HG03460 (cell line): ENCODE measurements at regions not wholly inside any gene's neighbourhood (a gene's known extent, or its start where the extent isn't known, plus 50 kb on each side); places are given as distances from the start of the nearest gene placed in this dataset.

Experiments
- ATAC-seq: cut with Tn5 transposase; IDR thresholded peaks from one replicate; pipeline ENCODE4 v1.9.1; 2021; ENCODE audit not compliant: unreplicated experiment

DNA sequence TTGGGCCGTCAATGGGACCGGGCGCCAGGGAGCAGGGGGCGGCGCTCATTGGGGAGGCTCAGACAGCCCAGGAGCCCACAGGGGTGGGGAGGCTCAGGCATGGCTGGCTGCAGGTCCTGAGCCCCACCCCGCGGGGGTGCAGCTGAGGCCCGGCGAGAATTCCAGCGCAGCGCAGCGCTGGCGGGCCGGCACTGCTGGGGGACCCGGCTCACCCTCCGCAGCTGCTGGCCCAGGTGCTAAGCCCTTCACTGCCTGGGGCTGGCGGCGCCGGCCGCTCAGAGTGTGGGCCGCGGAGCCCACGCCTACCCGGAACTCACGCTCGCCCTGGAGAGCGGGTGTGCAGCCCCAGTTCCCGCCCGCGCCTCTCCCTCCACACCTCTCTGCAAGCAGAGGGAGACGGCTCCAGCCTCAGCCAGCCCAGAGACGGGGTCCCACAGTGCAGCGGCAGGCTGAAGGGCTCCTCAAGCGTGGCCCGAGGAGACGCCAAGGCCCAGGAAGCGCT is 1227.4 kb downstream of the PCDH17 start:
- no peak for ATAC-seq

DNA sequence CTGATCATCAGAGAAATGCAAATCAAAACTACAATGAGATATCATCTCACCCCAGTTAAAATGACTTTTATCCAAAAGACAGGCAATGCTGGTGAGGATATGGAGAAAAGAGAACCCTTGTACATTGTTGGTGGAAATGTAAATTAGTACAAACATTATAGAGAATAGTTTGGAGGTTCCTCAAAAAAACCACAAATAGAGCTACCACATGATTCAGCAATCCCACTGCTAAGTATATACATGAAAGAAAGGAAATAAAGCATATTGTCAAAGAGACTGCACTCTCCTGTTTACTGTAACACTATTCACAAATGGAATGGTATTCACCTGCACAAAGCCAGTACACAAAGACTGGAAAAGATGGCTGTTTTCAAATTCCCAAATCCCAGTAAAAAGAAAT is 1233.7 kb downstream of the PCDH17 start:
- no peak for ATAC-seq

DNA sequence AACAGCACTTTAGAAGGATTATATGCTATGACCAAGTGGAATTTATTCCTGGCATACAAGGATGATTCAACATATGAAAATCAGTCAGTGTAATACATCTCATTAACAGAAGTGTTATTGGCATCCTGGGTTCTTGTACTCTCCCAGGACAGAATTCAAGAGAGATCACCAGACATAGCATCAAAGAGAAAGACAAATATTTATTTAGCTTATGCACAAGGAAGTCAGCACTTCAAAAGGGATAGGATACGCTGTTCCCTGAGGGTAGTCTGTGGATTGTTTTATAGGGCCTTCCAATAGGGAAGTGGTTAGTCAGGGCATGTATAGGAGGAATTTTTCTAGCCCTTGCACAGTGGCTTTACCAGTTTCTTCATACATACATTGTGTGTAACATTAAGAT is 1238.0 kb downstream of the PCDH17 start:
- no peak for ATAC-seq

DNA sequence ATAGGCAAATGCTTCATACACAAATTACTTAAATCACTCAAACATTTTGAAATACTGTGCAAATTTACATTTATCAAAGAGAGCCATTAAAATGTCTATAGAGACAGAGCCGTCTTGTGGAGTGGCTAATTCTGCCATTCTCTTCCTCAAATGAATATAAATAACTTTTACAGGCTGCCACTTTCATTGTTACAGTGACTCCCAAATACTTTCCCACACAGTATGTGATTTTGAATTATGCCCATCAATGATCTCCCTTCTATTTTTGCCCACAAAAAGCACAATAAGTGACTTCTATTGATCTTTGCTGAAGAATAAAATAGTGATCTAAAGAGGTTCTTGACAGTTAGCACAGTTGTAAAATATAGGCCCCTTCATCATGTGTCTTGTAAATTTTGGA is 1244.9 kb downstream of the PCDH17 start:
- ATAC-seq: no peak

DNA sequence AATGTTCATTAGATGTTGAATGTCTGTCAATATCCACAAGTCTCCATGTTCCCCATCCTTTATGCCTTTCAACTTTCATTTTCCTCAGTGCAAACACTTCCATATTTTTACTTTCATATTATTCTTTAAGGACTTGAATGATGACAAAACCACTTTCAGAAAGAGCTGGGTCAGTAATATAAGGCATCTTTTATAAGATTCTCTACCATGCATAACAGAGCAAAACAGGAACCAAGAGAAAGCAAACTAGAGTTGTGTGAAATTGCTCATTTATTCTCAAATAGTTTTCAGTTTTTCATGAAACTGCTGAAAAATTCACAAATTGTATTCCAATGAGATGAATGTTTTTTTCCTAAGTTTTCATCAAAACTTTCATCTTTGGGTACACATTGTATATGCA is 1247.6 kb downstream of the PCDH17 start:
- ATAC-seq: no peak

- ATAC-seq: no peak
Measured at GRCh38 chr13:58882516-58882915, 1251.0 kb downstream of the PCDH17 start.

GRCh38 chr13:58883405-58883804 is 1251.9 kb downstream of the PCDH17 start:
- ATAC-seq: no peak

DNA sequence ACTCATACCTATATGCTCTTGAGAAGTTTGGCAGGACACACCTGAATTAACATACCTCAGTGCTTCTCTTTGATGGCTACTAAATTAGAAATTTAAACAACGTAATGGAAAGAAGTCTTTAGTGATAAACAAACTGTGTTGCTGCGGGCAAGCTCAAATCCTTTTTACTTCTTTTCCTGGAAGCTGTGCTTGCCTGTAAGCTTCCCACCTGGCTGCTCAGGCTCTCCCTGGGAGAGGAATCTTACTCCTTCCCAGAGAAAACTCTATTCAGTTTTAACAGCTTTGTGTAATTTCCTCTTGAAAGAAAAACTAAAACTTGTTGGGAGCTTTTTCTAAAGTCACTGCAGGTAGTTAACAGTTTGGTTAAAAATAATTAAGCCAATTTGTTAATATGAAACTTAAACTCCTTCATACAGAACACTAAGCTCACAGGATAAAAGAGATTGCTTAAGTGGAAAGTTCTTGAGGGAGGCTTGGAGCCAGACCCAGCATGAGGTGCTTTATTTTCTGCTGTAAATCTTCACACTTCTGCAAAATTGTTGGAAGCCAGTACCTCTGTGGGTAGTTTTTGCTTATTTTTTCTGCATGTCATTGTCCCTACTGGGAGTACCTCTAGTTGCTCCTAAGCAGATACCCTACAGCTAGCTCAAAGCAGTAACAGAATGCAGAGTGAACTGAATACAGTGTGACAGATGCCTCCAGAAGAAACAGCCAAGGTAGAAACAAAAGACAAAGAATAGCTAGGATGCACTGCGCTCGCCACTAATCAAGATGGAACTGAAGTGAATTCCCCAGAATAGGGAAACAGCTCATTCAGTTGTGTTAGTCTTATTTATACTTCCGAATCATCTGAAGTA is 1253.0 kb downstream of the PCDH17 start:
- no peak for ATAC-seq

GRCh38 chr13:58889474-58889873 is 1257.9 kb downstream of the PCDH17 start:
- ATAC-seq: no peak

- no peak for ATAC-seq
Measured at GRCh38 chr13:58893396-58893795, 1261.9 kb downstream of the PCDH17 start.

- ATAC-seq: no peak
Measured at GRCh38 chr13:58906329-58907007, 1257.3 kb downstream of the DIAPH3 start.

DNA sequence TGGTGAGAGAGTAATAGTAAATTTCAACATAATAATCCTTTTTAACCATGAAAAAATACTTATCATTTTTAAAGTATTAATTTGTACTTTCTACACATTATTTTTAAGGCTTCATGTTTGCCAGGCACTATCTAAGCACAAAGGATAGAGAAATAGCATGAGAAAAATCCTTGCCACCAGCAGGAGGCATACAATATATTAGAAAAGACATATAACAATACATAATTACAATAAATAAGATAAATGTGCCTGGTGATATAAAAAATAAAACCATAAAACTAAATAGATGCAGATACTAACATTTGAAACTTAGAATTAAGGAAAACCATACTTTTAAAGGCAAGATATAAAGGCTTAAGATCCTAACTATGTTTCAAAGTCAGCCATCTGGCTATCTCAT is 1256.4 kb downstream of the DIAPH3 start:
- no peak for ATAC-seq

GRCh38 chr13:58908019-58908679 is 1255.6 kb downstream of the DIAPH3 start:
- no peak for ATAC-seq

- no peak for ATAC-seq
Measured at GRCh38 chr13:58919551-58919950, 1244.2 kb downstream of the DIAPH3 start.

- no peak for ATAC-seq
Measured at GRCh38 chr13:58921129-58921528, 1242.6 kb downstream of the DIAPH3 start.

DNA sequence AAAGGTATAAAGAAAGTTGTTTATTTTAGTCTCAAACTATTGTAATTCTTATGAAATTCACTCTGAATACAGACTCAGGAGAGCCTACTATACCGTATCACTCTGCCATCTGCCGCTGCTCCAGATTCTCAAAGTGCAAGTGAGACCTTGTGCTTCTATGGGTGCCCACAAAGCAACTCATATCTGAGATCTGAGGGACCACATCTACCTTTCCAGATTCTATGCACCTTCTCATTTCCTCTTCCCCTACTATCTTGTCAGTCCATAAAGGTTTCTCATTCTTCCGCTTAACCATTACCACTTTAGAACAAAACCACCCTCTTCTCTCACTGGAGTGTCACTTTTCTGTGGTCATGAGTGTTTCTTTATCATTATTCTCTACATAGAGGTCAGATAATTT is 1236.9 kb downstream of the DIAPH3 start:
- ATAC-seq: no peak

- ATAC-seq: no peak
Measured at GRCh38 chr13:58933475-58933874, 1230.3 kb downstream of the DIAPH3 start.

- no peak for ATAC-seq
Measured at GRCh38 chr13:58935689-58936088, 1228.0 kb downstream of the DIAPH3 start.

- no peak for ATAC-seq
Measured at GRCh38 chr13:58946274-58946673, 1217.5 kb downstream of the DIAPH3 start.

DNA sequence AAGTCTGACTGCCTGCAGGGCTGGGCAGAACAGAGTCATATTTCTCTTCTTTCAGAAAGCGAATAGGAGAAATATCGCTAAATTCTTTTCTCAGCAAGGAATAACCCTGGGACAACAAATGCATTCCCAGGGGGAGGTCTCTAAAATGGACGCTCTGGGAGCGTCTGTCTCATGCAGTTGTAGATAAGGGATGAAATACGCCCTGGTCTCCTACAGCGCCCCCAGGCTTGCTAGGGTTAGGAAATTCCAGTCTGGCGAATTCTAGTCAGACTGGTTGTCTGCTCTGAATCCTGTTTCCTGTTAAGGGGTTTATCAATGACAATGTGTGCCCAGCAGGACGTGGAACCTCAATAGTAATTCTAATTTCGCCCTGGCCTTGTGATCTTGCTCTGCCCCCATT is 1214.1 kb downstream of the DIAPH3 start:
- no peak for ATAC-seq

DNA sequence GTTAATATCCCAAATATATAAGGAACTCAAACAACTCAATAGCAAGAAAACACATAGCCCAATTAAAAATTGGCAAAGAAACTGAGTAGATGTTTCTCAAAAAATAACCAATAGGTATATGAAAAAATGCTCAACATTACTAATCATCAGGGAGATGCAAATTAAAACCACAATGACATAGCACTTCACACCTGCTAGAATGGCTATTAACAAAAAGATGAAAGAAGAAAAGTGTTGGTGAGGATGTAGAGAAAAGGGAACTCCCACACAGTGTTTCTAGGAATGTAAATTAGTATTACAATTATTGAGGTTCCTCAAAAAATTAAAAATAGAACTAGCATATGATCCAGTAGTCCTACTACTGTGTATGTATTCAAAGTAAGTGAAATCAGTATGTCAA is 1212.8 kb downstream of the DIAPH3 start:
- no peak for ATAC-seq

DNA sequence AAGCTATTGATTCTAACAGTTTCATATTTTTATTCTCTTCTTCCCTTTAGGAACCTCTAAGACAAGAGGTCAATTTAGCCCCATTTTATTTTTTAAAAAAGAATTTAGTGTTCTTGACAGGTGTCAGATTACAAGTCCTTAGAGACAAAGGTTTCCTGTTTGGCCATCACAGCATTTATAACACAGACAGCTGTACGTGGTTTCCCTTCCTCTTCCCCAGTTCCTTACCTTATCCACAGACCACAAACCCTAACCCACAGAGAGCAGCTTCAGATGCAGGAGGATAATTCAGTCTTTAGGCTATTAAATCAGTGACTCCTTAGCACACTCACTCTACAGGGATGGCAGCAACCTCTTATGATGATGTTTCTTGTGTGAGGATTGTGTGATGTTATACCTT is 1210.1 kb downstream of the DIAPH3 start:
- peak; percentile 92 for ATAC-seq
